Neural cell (in vitro differentiated cells): ENCODE measurements at regions not wholly inside any gene's neighbourhood (a gene's known extent, or its start where the extent isn't known, plus 50 kb on each side); places are given as distances from the start of the nearest gene placed in this dataset.

Source experiments
- H2AFZ ChIP-seq: fragments of 200-600, 300-800 bp; sonication (generic), shearing (Covaris generic); 2 replicates; pipeline ENCODE4 v1.6.0; 2014; ENCODE audit warnings: low read depth, mild to moderate bottlenecking, antibody characterized with exemption, low read length, moderate library complexity
- H3F3A ChIP-seq: fragments of 200-600 bp; shearing (Covaris generic); 2 replicates; pipeline ENCODE4 v1.6.1; 2016; ENCODE audit warnings: mild to moderate bottlenecking, moderate library complexity, mixed read lengths, antibody characterized with exemption, low read length; ENCODE audit not compliant: insufficient read depth, poor library complexity, severe bottlenecking
- H3K27ac ChIP-seq: fragments of 200-600, 300-800 bp; sonication (generic), shearing (Covaris generic); 2 replicates; pipeline ENCODE4 v1.5.1; 2014; ENCODE audit warnings: mild to moderate bottlenecking, low read length, moderate library complexity
- H3K27me3 ChIP-seq: fragments of 300-800, 200-600 bp; sonication (generic), shearing (Covaris generic); 2 replicates; pipeline ENCODE4 v1.6.0; 2014; ENCODE audit warnings: mild to moderate bottlenecking, low read depth, low read length, moderate library complexity; ENCODE audit not compliant: insufficient read depth
- H3K36me3 ChIP-seq: fragments of 300-800, 200-600 bp; sonication (generic), shearing (Covaris generic); 2 replicates; pipeline ENCODE4 v1.5.1; 2014; ENCODE audit warnings: mild to moderate bottlenecking, antibody characterized with exemption, low read length, moderate library complexity; ENCODE audit not compliant: insufficient read depth
- H3K4me2 ChIP-seq: fragments of 300-800, 200-600 bp; sonication (generic), shearing (Covaris generic); 2 replicates; pipeline ENCODE4 v1.6.0; 2014; ENCODE audit warnings: mild to moderate bottlenecking, low read length
- H3K4me3 ChIP-seq: fragments of 300-800, 200-600 bp; sonication (generic), shearing (Covaris generic); 2 replicates; pipeline ENCODE4 v1.5.1; 2014; ENCODE audit warnings: mild to moderate bottlenecking, low read length, moderate library complexity
- H3K79me2 ChIP-seq: fragments of 200-600 bp; shearing (Covaris generic); replicated peaks from 2 replicates; pipeline ENCODE4 v1.6.0; 2014; ENCODE audit warnings: mild to moderate bottlenecking, low read length, moderate library complexity; ENCODE audit not compliant: insufficient read depth
- H3K9ac ChIP-seq: fragments of 300-800, 200-600 bp; sonication (generic), shearing (Covaris generic); 2 replicates; pipeline ENCODE4 v1.6.1; 2016; ENCODE audit warnings: mild to moderate bottlenecking, low read length, mixed read lengths
- H3K9me2 ChIP-seq: fragments of 200-600 bp; shearing (Covaris generic); 2 replicates; pipeline ENCODE4 v1.6.1; 2016; ENCODE audit warnings: mild to moderate bottlenecking, low read length, mixed read lengths; ENCODE audit not compliant: insufficient read depth
- H3K9me3 ChIP-seq: fragments of 200-600, 300-800 bp; sonication (generic), shearing (Covaris generic); 2 replicates; pipeline ENCODE4 v1.6.1; 2016; ENCODE audit warnings: mild to moderate bottlenecking, mixed run types, low read length, moderate library complexity, mixed read lengths
- H4K20me1 ChIP-seq: fragments of 200-600 bp; shearing (Covaris generic); 2 replicates; pipeline ENCODE4 v1.6.1; 2016; ENCODE audit warnings: mild to moderate bottlenecking, mixed run types; ENCODE audit not compliant: insufficient read depth
- CTCF ChIP-seq: fragments of 450-650 bp; IDR thresholded peaks from 2 replicates; pipeline ENCODE4 v1.5.1; 2014; ENCODE audit warnings: antibody characterized with exemption, mild to moderate bottlenecking, moderate library complexity; ENCODE audit not compliant: poor library complexity, severe bottlenecking
- EP300 ChIP-seq: fragments of 450-650 bp; conservative IDR thresholded peaks from 2 replicates; pipeline ENCODE4 v1.6.1; 2014; ENCODE audit warnings: antibody characterized with exemption, mild to moderate bottlenecking, moderate library complexity; ENCODE audit not compliant: poor library complexity, severe bottlenecking
- EZH2 ChIP-seq: fragments of 200-600, 300-800 bp; shearing (Covaris generic), sonication (generic); IDR thresholded peaks from 2 replicates; pipeline ENCODE4 v1.6.1; 2014; ENCODE audit warnings: antibody characterized with exemption, low read length, borderline replicate concordance, mild to moderate bottlenecking; ENCODE audit not compliant: insufficient read depth, poor library complexity, severe bottlenecking
- MXI1 ChIP-seq: fragments of 450-650 bp; conservative IDR thresholded peaks from 2 replicates; pipeline ENCODE4 v1.6.1; 2014; ENCODE audit warnings: antibody characterized with exemption, mild to moderate bottlenecking; ENCODE audit not compliant: poor library complexity, severe bottlenecking
- POLR2AphosphoS5 ChIP-seq: IDR thresholded peaks from 2 replicates; pipeline ENCODE4 v1.6.1; 2012
- RAD21 ChIP-seq: fragments of 450-650 bp; conservative IDR thresholded peaks from 2 replicates; pipeline ENCODE4 v1.6.1; 2014; ENCODE audit warnings: antibody characterized with exemption, mild to moderate bottlenecking, moderate library complexity
- REST ChIP-seq: IDR thresholded peaks from 2 replicates; pipeline ENCODE4 v1.6.1; 2012; ENCODE audit warnings: borderline replicate concordance
- SMC3 ChIP-seq: fragments of 450-650 bp; conservative IDR thresholded peaks from 2 replicates; pipeline ENCODE4 v1.6.1; 2014; ENCODE audit warnings: antibody characterized with exemption, mild to moderate bottlenecking, moderate library complexity; ENCODE audit not compliant: poor library complexity
- TAF1 ChIP-seq: IDR thresholded peaks from 2 replicates; pipeline ENCODE4 v1.6.1; 2012; ENCODE audit warnings: low read depth

GRCh38 chr7:81140775-81141174, 221.9 kb upstream of the SEMA3C start:
- Histone ChIP-seq H3F3A (no peaks in the 10 kb centered on the region), H3K27me3 (no peaks in the 10 kb centered on the region), H3K4me2 (no peak overlapping the region), H3K9me3 (no peaks in the 10 kb centered on the region), H3K4me3 (no peak overlapping the region), H3K9me2 (no peaks in the 10 kb centered on the region), H3K27ac (no peak overlapping the region), H4K20me1 (no peaks in the 10 kb centered on the region), H3K9ac (no peak overlapping the region), H3K36me3 (no peaks in the 10 kb centered on the region), H2AFZ (no peak overlapping the region), H3K79me2 (no peaks in the 10 kb centered on the region)
- TF ChIP-seq RAD21 (no peak), REST (no peak), POLR2AphosphoS5 (no peak), SMC3 (no peak), MXI1 (no peak), TAF1 (no peak), EZH2 (no peak)

- H3K9ac ChIP-seq: no peak overlapping the region
- no peaks in the 10 kb centered on the region for H3K9me2 ChIP-seq
- TF ChIP-seq RAD21 (no peak), SMC3 (no peak), MXI1 (no peak), EZH2 (no peak), CTCF (no peak), TAF1 (no peak), EP300 (no peak), REST (no peak)
- no peaks in the 10 kb centered on the region for H3K9me3 ChIP-seq
- H3K4me3 ChIP-seq: no peak overlapping the region
- H2AFZ ChIP-seq: no peak overlapping the region
- H3F3A ChIP-seq: no peaks in the 10 kb centered on the region
- no peaks in the 10 kb centered on the region for H3K79me2 ChIP-seq
- no peaks in the 10 kb centered on the region for H3K27me3 ChIP-seq
- H3K4me2 ChIP-seq: no peak overlapping the region
- H3K27ac ChIP-seq: no peak overlapping the region
- no peaks in the 10 kb centered on the region for H4K20me1 ChIP-seq
- H3K36me3 ChIP-seq: no peaks in the 10 kb centered on the region
Measured at GRCh38 chr7:81140252-81140651, 221.4 kb upstream of the SEMA3C start.
